Panc1 (cell line): ENCODE measurements at regions not wholly inside any gene's neighbourhood (a gene's known extent, or its start where the extent isn't known, plus 50 kb on each side); places are given as distances from the start of the nearest gene placed in this dataset.
A peak's percentile ranks its signal among the peaks of the same experiment; 100 is the strongest.
"Not testable (repeated sequence)": the region's sequence is repeated elsewhere in the genome, so short reads cannot be mapped to it uniquely, and the experiment has no call there.

Experiments
- ATAC-seq: fragments of 200-7000 bp; cut with Tn5 transposase; 2 replicates; pipeline ENCODE4 v1.9.1; 2020; ENCODE audit warnings: mild to moderate bottlenecking, moderate library complexity
- BruUV-seq: library from RNA; stranded (reverse); fragments of 400-500 nt; replicated peaks from 2 replicates; lab custom pipeline; 2021; lab: Mats Ljungman, UMichigan
- CTCF ChIA-PET: fragments of 300-600 bp; sonication (Branson Sonifier 250); formaldehyde crosslinking; loops from one replicate; lab custom pipeline; 2022; ENCODE audit warnings: antibody characterized with exemption; lab: Charles Lee
- POLR2A ChIA-PET: fragments of 300-600 bp; sonication (Branson Sonifier 250); formaldehyde crosslinking; loops from one replicate; lab custom pipeline; 2022; ENCODE audit warnings: antibody characterized with exemption; lab: Charles Lee
- DNase-seq: peaks from one replicate; pipeline ENCODE4 v3.0.0-alpha.2; 2010; ENCODE audit warnings: low read depth, low spot score
- H3K27ac ChIP-seq: 2 replicates; pipeline ENCODE4 v1.5.1; 2011; ENCODE audit warnings: mild to moderate bottlenecking, low read length, inconsistent platforms
- H3K27me3 ChIP-seq: fragments of 200-500 bp; sonication (Bioruptor generic); 2 replicates; pipeline ENCODE4 v1.6.0; 2014; ENCODE audit warnings: low read length, inconsistent platforms; ENCODE audit not compliant: control insufficient read depth, insufficient read depth
- H3K36me3 ChIP-seq: fragments of 200-500 bp; sonication (Bioruptor generic); 2 replicates; pipeline ENCODE4 v1.5.1; 2014; ENCODE audit warnings: inconsistent platforms, mild to moderate bottlenecking, low read length, moderate library complexity; ENCODE audit not compliant: control insufficient read depth, insufficient read depth
- H3K4me1 ChIP-seq: 2 replicates; pipeline ENCODE4 v1.5.1; 2011; ENCODE audit warnings: inconsistent platforms, mild to moderate bottlenecking, low read length, moderate library complexity; ENCODE audit not compliant: control insufficient read depth, insufficient read depth
- H3K4me3 ChIP-seq, 2 experiments: 2 replicates each; pipeline ENCODE4 v1.5.1; 2011 to 2012; ENCODE audit warnings: low read depth in 2 of 2, low read length in 2 of 2, mild to moderate bottlenecking in 2 of 2, inconsistent platforms in 1 of 2, moderate library complexity in 1 of 2
- H3K9me3 ChIP-seq: fragments of 200-500 bp; sonication (Bioruptor generic); 2 replicates; pipeline ENCODE4 v1.5.1; 2014; ENCODE audit warnings: low read depth, mild to moderate bottlenecking, inconsistent platforms, low read length, moderate library complexity; ENCODE audit not compliant: control insufficient read depth, insufficient read depth
- CTCF ChIP-seq: fragments of 450-650 bp; IDR thresholded peaks from 2 replicates; pipeline ENCODE4 v1.5.1; 2017; ENCODE audit warnings: mild to moderate bottlenecking
- POLR2AphosphoS5 ChIP-seq: IDR thresholded peaks from 2 replicates; pipeline ENCODE4 v1.6.1; 2012; ENCODE audit warnings: mild to moderate bottlenecking, low read depth, low read length, moderate library complexity
- REST ChIP-seq, 2 experiments: IDR thresholded peaks; 2 replicates each; pipeline ENCODE4 v1.6.1; 2011 to 2012; ENCODE audit warnings: low read depth in 2 of 2, control low read depth in 1 of 2, low read length in 1 of 2, mild to moderate bottlenecking in 1 of 2, moderate library complexity in 1 of 2; ENCODE audit not compliant: insufficient read depth in 1 of 2
- SIN3A ChIP-seq: IDR thresholded peaks from 2 replicates; pipeline ENCODE4 v1.6.1; 2012; ENCODE audit warnings: low read depth, mild to moderate bottlenecking, low read length, moderate library complexity, borderline replicate concordance; ENCODE audit not compliant: insufficient read depth
- TCF7L2 ChIP-seq: IDR thresholded peaks from 2 replicates; pipeline ENCODE4 v1.6.1; 2011; ENCODE audit warnings: mild to moderate bottlenecking, low read depth, low read length, inconsistent platforms
- in situ Hi-C: cut with HindIII; loops from 2 replicates; pipeline ENCODE4 v1.10.0; 2016; ENCODE audit warnings: low sequenced_read_pairs, low pct_unique_long_range_greater_than_20kb
- intact Hi-C: fragments of 100-400 bp; cut with micrococcal nuclease; formaldehyde crosslinking; loops from one replicate; pipeline ENCODE4 v1.10.0; 2022; ENCODE audit not compliant: unreplicated experiment

GRCh38 chr17:31621566-31621965, 230.1 kb downstream of the RAB11FIP4 start:
- Histone ChIP-seq H3K27me3 (no peaks in the 10 kb centered on the region), H3K4me1 (no peaks in the 10 kb centered on the region; the same call in 1 of the 2 replicates), H3K4me3 (no peak overlapping the region), H3K36me3 (no peaks in the 10 kb centered on the region), H3K9me3 (no peaks in the 10 kb centered on the region; the same call in 1 of the 2 replicates), H3K27ac (no peak overlapping the region)
- ChIA-PET POLR2A (no interaction called here), CTCF (no interaction called here)
- DNase-seq (no peak), ATAC-seq (0 out of 2 replicates have a peak, but pooled peaks have one; percentile 58)
- intact Hi-C loops = no loop called here
- in situ Hi-C loops = no loop called here
- no TSS peak for BruUV-seq
- TF ChIP-seq POLR2AphosphoS5 = no peak
- TF ChIP-seq TCF7L2 = no peak
- no peak for TF ChIP-seq CTCF
- no peak for TF ChIP-seq SIN3A
- no peak for TF ChIP-seq REST (IDR thresholded peaks at IDR 0.05; ENCODE audit: insufficient read depth in 1 of 2, low read depth in 2 of 2, low read length in 1 of 2)

- ATAC-seq, BruUV-seq, H3K27me3 ChIP-seq, POLR2A ChIA-PET, in situ Hi-C loops, H3K27ac ChIP-seq, H3K9me3 ChIP-seq, DNase-seq, H3K4me3 ChIP-seq, CTCF ChIA-PET, H3K36me3 ChIP-seq, intact Hi-C loops, H3K4me1 ChIP-seq: not testable (repeated sequence)
Observed at GRCh38 chr17:31611053-31611452, 219.6 kb downstream of the RAB11FIP4 start.

GRCh38 chr17:31609996-31610910, 218.8 kb downstream of the RAB11FIP4 start:
- ATAC-seq (no peak; the same call in 1 of the 2 replicates), DNase-seq (no peak)
- CTCF ChIA-PET = no interaction called here
- in situ Hi-C loops = no loop called here
- Histone ChIP-seq H3K4me3 (no peak overlapping the region), H3K9me3 (no peaks in the 10 kb centered on the region), H3K27me3 (no peaks in the 10 kb centered on the region), H3K36me3 (no peaks in the 10 kb centered on the region), H3K27ac (no peak overlapping the region), H3K4me1 (no peaks in the 10 kb centered on the region)
- no TSS peak for BruUV-seq
- intact Hi-C loops = loop anchor here (10.0 kb wide), 1 partner anchor 465 kb away; no protein-coding TSS in a partner anchor
- TF ChIP-seq REST (IDR thresholded peaks at IDR 0.05; ENCODE audit: insufficient read depth in 1 of 2, low read depth in 2 of 2, low read length in 1 of 2) (no peak), SIN3A (no peak), CTCF (no peak), TCF7L2 (no peak), POLR2AphosphoS5 (no peak)
- POLR2A ChIA-PET = no interaction called here
